Keratinocyte (primary cell): ENCODE measurements at regions not wholly inside any gene's neighbourhood (a gene's known extent, or its start where the extent isn't known, plus 50 kb on each side); places are given as distances from the start of the nearest gene placed in this dataset.

ENCODE experiments used
- DNase-seq: peaks from one replicate; pipeline ENCODE4 v3.0.0-alpha.2; 2011; ENCODE audit warnings: low read depth, missing footprints, low spot score
- FAIRE-seq: peaks from 2 replicates; lab custom pipeline; 2011; peaks lifted over from hg19 to GRCh38; lab: Jason Lieb, UNC
- H2AFZ ChIP-seq: 2 replicates; pipeline ENCODE4 v1.6.0; 2012; ENCODE audit warnings: low read length, control low read depth, inconsistent platforms; ENCODE audit not compliant: control insufficient read depth
- H3K27ac ChIP-seq: 2 replicates; pipeline ENCODE4 v1.5.1; 2011; ENCODE audit warnings: low read length; ENCODE audit not compliant: control insufficient read depth, insufficient read depth
- H3K27me3 ChIP-seq: 3 replicates; pipeline ENCODE4 v1.6.0; 2011; ENCODE audit warnings: low read length; ENCODE audit not compliant: control insufficient read depth, insufficient read depth; ENCODE audit errors: extremely low read depth
- H3K36me3 ChIP-seq, 2 experiments: 2 replicates in 1 of 2; 3 replicates in 1 of 2; pipeline ENCODE4 v1.5.1; 2011; ENCODE audit warnings: low read length in 2 of 2, mild to moderate bottlenecking in 1 of 2; ENCODE audit not compliant: control insufficient read depth in 2 of 2, insufficient read depth in 2 of 2; ENCODE audit errors: extremely low read depth in 1 of 2
- H3K4me1 ChIP-seq: 3 replicates; pipeline ENCODE4 v1.5.1; 2011; ENCODE audit warnings: low read length; ENCODE audit not compliant: control insufficient read depth, insufficient read depth; ENCODE audit errors: extremely low read depth
- H3K4me2 ChIP-seq: 3 replicates; pipeline ENCODE4 v1.6.0; 2011; ENCODE audit warnings: low read depth, low read length; ENCODE audit not compliant: control insufficient read depth, insufficient read depth; ENCODE audit errors: extremely low read depth
- H3K4me3 ChIP-seq, 3 experiments: fragments of 200-600 bp in 1 of 3; sonication (generic) in 1 of 3; 2 replicates in 2 of 3; 3 replicates in 1 of 3; pipeline ENCODE4 v1.5.1; 2011 to 2016; ENCODE audit warnings: low read length in 3 of 3, mild to moderate bottlenecking in 3 of 3, control low read depth in 2 of 3, inconsistent platforms in 1 of 3, low read depth in 1 of 3, mixed read lengths in 1 of 3, mixed run types in 1 of 3, moderate library complexity in 1 of 3; ENCODE audit not compliant: control insufficient read depth in 2 of 3, insufficient read depth in 2 of 3; ENCODE audit errors: extremely low read depth in 1 of 3
- H3K79me2 ChIP-seq: 2 replicates; pipeline ENCODE4 v1.6.0; 2012; ENCODE audit warnings: low read length; ENCODE audit not compliant: control insufficient read depth, insufficient read depth
- H3K9ac ChIP-seq: 3 replicates; pipeline ENCODE4 v1.6.0; 2011; ENCODE audit warnings: low read length; ENCODE audit not compliant: control insufficient read depth, insufficient read depth; ENCODE audit errors: extremely low read depth
- H3K9me1 ChIP-seq: 3 replicates; pipeline ENCODE4 v1.6.0; 2011; ENCODE audit warnings: low read length; ENCODE audit not compliant: control insufficient read depth, insufficient read depth; ENCODE audit errors: extremely low read depth
- H3K9me3 ChIP-seq: 2 replicates; pipeline ENCODE4 v1.5.1; 2012; ENCODE audit warnings: low read depth, low read length; ENCODE audit not compliant: control insufficient read depth
- H4K20me1 ChIP-seq: 3 replicates; pipeline ENCODE4 v1.6.0; 2011; ENCODE audit warnings: low read length; ENCODE audit not compliant: control insufficient read depth, insufficient read depth; ENCODE audit errors: extremely low read depth
- EZH2 ChIP-seq: IDR thresholded peaks from one replicate; pipeline ENCODE4 v1.6.1; 2012; ENCODE audit warnings: inconsistent platforms, mild to moderate bottlenecking, low read length, moderate library complexity
- dilution Hi-C: fragments of 300-500 bp; cut with MboI; formaldehyde crosslinking; loops from one replicate; pipeline ENCODE4 v1.7.0; 2020; ENCODE audit warnings: low sequenced_read_pairs; ENCODE audit not compliant: extremely low pct_ligation_motif_present
- TF ChIP-seq, protein P1 (sequence below), 3 experiments: IDR thresholded peaks in 1 of 3; conservative IDR thresholded peaks in 1 of 3; optimal IDR thresholded peaks in 1 of 3; 2 replicates in 2 of 3; 3 replicates in 1 of 3; pipeline versions ENCODE3 to v1.5.1; 2011; ENCODE audit warnings: low read length in 3 of 3, mild to moderate bottlenecking in 3 of 3, moderate library complexity in 2 of 3, control low read depth in 1 of 3, inconsistent platforms in 1 of 3; ENCODE audit not compliant: insufficient read depth in 2 of 3; ENCODE audit errors: extremely low read depth in 1 of 3

DNA sequence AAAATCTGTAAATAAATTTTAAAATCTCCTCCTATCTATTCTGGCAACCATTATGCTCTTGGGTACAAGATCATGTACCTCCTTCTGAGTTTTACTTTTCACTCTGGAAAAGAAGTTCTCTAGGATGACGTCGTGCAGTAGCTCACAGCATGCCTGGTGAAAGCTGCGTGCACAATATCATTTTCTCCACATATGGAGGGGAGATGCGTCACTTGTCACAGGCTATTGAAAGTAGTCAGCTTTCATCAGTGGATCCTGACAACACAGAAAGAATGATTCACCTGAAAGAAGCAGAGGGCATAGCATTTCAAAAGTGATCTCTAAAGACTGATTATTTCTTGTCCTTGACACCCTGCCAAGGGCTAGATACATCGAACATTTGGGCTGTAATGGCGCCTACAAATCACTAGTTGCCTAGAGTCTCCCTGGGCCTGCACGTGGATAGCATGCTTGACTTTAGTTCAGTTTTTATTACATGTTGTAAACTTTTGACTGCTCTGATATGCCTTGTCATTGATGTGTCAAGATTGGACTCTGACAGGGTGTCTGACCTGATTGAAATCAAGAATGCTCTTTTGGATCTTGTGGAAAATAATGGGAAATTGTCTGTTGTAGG, 1365.6 kb downstream of the OLFM4 start:
- Histone ChIP-seq H3K79me2 (no peaks in the 10 kb centered on the region), H3K4me2 (no peak overlapping the region), H3K9me1 (no peaks in the 10 kb centered on the region), H4K20me1 (no peaks in the 10 kb centered on the region), H3K27me3 (no peaks in the 10 kb centered on the region), H2AFZ (no peak overlapping the region), H3K9ac (no peak overlapping the region), H3K27ac (no peak overlapping the region), H3K9me3 (no peaks in the 10 kb centered on the region), H3K4me1 (no peaks in the 10 kb centered on the region), H3K4me3 (no peak overlapping the region), H3K36me3 (no peaks in the 10 kb centered on the region)
- DNase-seq: no peak
- dilution Hi-C loops: no loop called here
- no peak for FAIRE-seq
- TF ChIP-seq, protein P1, sequence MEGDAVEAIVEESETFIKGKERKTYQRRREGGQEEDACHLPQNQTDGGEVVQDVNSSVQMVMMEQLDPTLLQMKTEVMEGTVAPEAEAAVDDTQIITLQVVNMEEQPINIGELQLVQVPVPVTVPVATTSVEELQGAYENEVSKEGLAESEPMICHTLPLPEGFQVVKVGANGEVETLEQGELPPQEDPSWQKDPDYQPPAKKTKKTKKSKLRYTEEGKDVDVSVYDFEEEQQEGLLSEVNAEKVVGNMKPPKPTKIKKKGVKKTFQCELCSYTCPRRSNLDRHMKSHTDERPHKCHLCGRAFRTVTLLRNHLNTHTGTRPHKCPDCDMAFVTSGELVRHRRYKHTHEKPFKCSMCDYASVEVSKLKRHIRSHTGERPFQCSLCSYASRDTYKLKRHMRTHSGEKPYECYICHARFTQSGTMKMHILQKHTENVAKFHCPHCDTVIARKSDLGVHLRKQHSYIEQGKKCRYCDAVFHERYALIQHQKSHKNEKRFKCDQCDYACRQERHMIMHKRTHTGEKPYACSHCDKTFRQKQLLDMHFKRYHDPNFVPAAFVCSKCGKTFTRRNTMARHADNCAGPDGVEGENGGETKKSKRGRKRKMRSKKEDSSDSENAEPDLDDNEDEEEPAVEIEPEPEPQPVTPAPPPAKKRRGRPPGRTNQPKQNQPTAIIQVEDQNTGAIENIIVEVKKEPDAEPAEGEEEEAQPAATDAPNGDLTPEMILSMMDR (optimal IDR thresholded peaks at IDR 0.05 in 1 of 3, IDR thresholded peaks at IDR 0.05 in 1 of 3, conservative IDR thresholded peaks at IDR 0.05 in 1 of 3; ENCODE audit: extremely low read depth in 1 of 3, insufficient read depth in 2 of 3, low read length in 3 of 3): no peak
- TF ChIP-seq EZH2: no peak

DNA sequence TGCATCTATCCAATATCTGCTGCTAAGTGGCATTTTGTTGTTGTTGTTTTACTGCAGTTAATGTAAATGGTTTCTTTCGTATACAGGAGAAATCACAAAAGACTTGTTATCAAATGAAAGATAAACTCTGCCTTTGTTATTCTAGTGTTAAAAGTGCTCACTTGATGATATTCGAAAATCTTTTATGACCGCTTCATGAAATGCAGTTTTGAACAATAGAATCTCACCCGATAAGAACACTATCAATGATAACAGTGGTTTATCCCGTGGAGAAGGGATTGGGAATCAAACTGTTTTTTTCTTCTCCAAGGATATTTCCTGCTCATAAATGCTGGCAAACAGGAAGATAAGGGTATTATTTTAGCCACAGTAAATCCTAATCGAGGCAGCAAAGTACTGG, 1366.3 kb downstream of the OLFM4 start:
- no peaks in the 10 kb centered on the region for H3K36me3 ChIP-seq
- H3K4me1 ChIP-seq: no peaks in the 10 kb centered on the region
- FAIRE-seq: no peak
- H3K4me3 ChIP-seq: no peak overlapping the region
- no peaks in the 10 kb centered on the region for H3K9me3 ChIP-seq
- DNase-seq: no peak
- no peaks in the 10 kb centered on the region for H3K9me1 ChIP-seq
- dilution Hi-C loops: no loop called here
- no peaks in the 10 kb centered on the region for H3K27me3 ChIP-seq
- H4K20me1 ChIP-seq: no peaks in the 10 kb centered on the region
- H3K4me2 ChIP-seq: no peak overlapping the region
- no peak for TF ChIP-seq EZH2
- TF ChIP-seq, protein P1 (optimal IDR thresholded peaks at IDR 0.05 in 1 of 3, IDR thresholded peaks at IDR 0.05 in 1 of 3, conservative IDR thresholded peaks at IDR 0.05 in 1 of 3; ENCODE audit: extremely low read depth in 1 of 3, insufficient read depth in 2 of 3, low read length in 3 of 3): no peak
- H3K9ac ChIP-seq: no peak overlapping the region
- H3K27ac ChIP-seq: no peak overlapping the region
- H3K79me2 ChIP-seq: no peaks in the 10 kb centered on the region
- H2AFZ ChIP-seq: no peak overlapping the region
